Chondrocyte (in vitro differentiated cells): ENCODE measurements at regions not wholly inside any gene's neighbourhood (a gene's known extent, or its start where the extent isn't known, plus 50 kb on each side); places are given as distances from the start of the nearest gene placed in this dataset.

Experiments used
- DNase-seq: peaks from one replicate; pipeline ENCODE4 v3.0.0; 2021; ENCODE audit warnings: mixed read lengths, low spot score
- H3K27ac Mint-ChIP-seq: one replicate; pipeline ENCODE4 v1.8.0; 2021; ENCODE audit warnings: mild to moderate bottlenecking, moderate library complexity, mixed read lengths; ENCODE audit not compliant: unreplicated experiment
- H3K27me3 Mint-ChIP-seq: 2 replicates; pipeline ENCODE4 v1.8.0; 2021; ENCODE audit warnings: low read depth, mixed read lengths
- H3K36me3 Mint-ChIP-seq: 2 replicates; pipeline ENCODE4 v1.8.0; 2021; ENCODE audit warnings: low read depth, mixed read lengths
- H3K4me1 Mint-ChIP-seq: 2 replicates; pipeline ENCODE4 v1.8.0; 2021; ENCODE audit warnings: low read depth, mild to moderate bottlenecking, mixed read lengths
- H3K4me3 Mint-ChIP-seq: one replicate; pipeline ENCODE4 v1.8.0; 2021; ENCODE audit warnings: mild to moderate bottlenecking, moderate library complexity, mixed read lengths; ENCODE audit not compliant: unreplicated experiment
- H3K9me3 Mint-ChIP-seq: 2 replicates; pipeline ENCODE4 v1.8.0; 2021; ENCODE audit warnings: low read depth, mixed read lengths
- CTCF ChIP-seq: fragments of 200-600 bp; sonication (generic); IDR thresholded peaks from 2 replicates; pipeline ENCODE4 v1.5.0; 2021; ENCODE audit warnings: antibody characterized with exemption, mild to moderate bottlenecking, moderate library complexity

GRCh38 chr1:194816859-194817258, 1630.4 kb upstream of the B3GALT2 start:
- no peak for TF ChIP-seq CTCF
- Mint-ChIP-seq H3K36me3 (no peaks in the 10 kb centered on the region), H3K27ac (no peak overlapping the region), H3K9me3 (peaks cover 3% of the 10 kb centered on the region), H3K4me3 (no peak overlapping the region), H3K27me3 (peaks cover 8% of the 10 kb centered on the region), H3K4me1 (no peaks in the 10 kb centered on the region)
- no peak for DNase-seq

DNA sequence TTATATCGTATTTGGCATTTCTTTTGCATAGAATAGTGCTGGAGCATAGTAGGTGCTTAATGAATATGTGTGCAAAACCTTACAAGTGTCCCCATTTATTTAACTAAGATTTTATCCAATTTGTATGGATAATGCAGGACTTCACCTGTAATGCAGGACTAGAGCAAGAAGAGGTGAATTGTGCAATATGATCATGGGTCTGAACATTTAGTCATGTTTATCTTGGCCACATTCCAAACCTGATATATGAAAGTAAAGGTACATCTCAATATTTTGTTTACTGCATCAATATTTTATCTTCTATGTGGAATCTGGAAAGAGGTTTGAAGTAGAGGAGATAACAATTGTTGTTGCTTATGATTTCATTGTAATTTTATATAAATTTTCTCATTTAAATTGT, 1626.7 kb upstream of the B3GALT2 start:
- peaks cover 6% of the 10 kb centered on the region for H3K4me1 Mint-ChIP-seq
- no peak for DNase-seq
- peaks cover 3% of the 10 kb centered on the region for H3K9me3 Mint-ChIP-seq
- H3K36me3 Mint-ChIP-seq = no peaks in the 10 kb centered on the region
- no peaks in the 10 kb centered on the region for H3K27me3 Mint-ChIP-seq
- H3K27ac Mint-ChIP-seq = no peak overlapping the region
- TF ChIP-seq CTCF = no peak
- no peak overlapping the region for H3K4me3 Mint-ChIP-seq

- H3K4me1 Mint-ChIP-seq = peaks cover 6% of the 10 kb centered on the region
These were observed 1623.3 kb upstream of the B3GALT2 start for GRCh38 chr1:194809665-194810064.

DNA sequence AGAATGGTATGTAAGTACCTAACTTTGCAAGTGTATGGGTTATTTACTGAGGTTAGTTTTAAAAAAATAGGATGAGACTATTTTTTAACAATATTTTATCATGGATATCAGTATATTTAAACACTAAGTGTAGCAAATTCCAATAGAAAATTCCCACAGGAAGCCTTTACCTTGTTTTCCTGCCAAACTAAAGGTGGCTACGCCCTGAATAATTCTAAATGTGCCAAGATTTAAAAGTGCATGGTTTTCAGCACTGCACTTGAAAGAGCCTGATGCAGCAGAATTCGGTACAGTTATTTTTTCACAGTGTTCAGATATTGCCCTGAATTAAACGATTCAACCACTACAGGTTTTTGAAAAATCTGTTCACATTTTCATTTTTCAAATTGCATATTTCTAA, 1622.8 kb upstream of the B3GALT2 start:
- no peak for DNase-seq
- Mint-ChIP-seq H3K36me3 (no peaks in the 10 kb centered on the region), H3K4me1 (peaks cover 6% of the 10 kb centered on the region), H3K27me3 (no peaks in the 10 kb centered on the region), H3K9me3 (no peaks in the 10 kb centered on the region), H3K4me3 (no peak overlapping the region), H3K27ac (no peak overlapping the region)
- no peak for TF ChIP-seq CTCF

More at GRCh38 chr1:194809665-194810064, 1623.3 kb upstream of the B3GALT2 start:
- no peak for DNase-seq
- Mint-ChIP-seq H3K4me3 (no peak overlapping the region), H3K36me3 (no peaks in the 10 kb centered on the region), H3K9me3 (peaks cover 3% of the 10 kb centered on the region), H3K27me3 (no peaks in the 10 kb centered on the region), H3K27ac (no peak overlapping the region)
- TF ChIP-seq CTCF = no peak

GRCh38 chr1:194807530-194808220, 1621.3 kb upstream of the B3GALT2 start:
- DNase-seq = no peak
- peaks cover 6% of the 10 kb centered on the region for H3K4me1 Mint-ChIP-seq
- H3K27me3 Mint-ChIP-seq = no peaks in the 10 kb centered on the region
- no peak overlapping the region for H3K4me3 Mint-ChIP-seq
- H3K27ac Mint-ChIP-seq = no peak overlapping the region
- H3K9me3 Mint-ChIP-seq = no peaks in the 10 kb centered on the region
- no peak for TF ChIP-seq CTCF
- H3K36me3 Mint-ChIP-seq = no peaks in the 10 kb centered on the region
